ENCODE measurements at regions not wholly inside any gene's neighbourhood (a gene's known extent, or its start where the extent isn't known, plus 50 kb on each side); places are given as distances from the start of the nearest gene placed in this dataset.
A peak's percentile ranks its signal among the peaks of the same experiment; 100 is the strongest.

DNA sequence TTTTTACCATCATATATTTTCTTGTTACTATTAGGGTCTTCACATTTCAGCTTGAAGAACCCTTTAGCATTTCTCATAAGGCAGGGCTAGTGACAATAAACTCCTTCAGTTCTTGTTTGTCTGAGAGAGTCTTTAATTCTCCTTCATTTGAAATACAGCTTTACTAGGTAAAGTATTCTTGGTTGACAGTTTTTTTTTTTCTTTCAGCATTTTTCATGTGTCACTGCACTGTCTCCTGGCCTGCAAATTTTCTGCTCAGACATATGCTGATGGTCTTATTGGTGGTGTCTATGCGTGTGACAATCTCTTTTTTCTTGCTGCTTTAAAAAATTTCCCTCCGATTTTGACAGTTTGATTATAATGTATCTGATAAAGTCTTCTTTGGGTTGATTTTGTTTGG lies 399.9 kb downstream of the SH3GL2 start:
- DNase-seq = no peak

DNA sequence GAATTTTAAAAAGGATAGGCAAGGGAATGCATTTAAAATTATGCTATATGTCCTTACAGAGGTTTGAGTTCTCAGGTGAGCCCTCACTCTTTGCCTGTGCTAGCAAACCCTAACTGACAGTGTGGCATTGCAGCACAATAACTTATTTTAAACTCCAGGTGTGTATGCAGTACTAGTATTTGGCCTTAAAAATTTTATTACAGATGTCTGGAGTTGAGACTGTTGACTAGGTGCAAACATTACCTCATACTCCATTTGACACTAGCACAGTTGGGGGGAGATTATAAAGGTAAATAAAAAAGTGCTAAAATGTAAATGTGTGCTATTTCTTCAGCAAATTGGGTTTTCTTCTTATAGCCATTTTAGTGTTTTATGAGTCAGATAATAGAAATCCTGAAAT lies 407.7 kb downstream of the SH3GL2 start:
- no peak for DNase-seq

DNA sequence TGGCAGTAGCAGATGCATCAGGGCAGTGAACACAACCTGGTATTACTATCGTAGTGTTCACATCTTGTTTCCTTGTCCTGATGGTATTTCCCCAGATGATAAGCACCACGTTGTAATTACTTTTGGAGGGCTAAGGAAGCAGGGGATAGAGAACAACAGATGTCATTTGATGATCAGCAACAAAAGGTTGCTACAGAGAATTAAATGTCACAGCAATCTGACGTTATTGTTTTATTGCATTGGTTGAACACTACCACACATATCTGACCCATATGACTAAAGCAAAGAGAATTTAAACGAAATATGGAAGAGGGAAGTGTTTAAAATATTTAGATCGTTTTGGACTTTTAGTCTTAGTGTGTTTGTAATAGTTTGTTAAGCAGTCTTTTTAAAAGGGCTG lies 408.3 kb downstream of the SH3GL2 start:
- no peak for DNase-seq

DNA sequence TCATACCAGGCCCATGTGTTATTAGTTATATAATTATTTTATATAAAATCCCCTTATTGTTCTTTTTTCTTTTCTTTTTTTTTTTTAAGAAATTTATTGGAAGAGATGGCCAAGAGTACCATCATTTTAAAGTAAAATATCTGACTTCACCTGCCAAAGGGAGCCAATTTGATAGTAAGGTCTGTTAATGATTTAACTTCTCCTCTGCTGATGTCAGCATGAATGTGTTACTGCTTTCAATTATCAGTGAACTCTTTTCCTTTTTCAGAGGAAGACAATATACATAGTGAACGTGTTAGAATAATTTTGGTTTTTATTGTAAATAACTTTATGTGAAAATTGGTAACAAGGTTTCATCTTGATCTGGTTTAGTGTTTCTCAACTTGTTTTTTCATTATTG lies 409.6 kb downstream of the SH3GL2 start:
- no peak for DNase-seq

DNA sequence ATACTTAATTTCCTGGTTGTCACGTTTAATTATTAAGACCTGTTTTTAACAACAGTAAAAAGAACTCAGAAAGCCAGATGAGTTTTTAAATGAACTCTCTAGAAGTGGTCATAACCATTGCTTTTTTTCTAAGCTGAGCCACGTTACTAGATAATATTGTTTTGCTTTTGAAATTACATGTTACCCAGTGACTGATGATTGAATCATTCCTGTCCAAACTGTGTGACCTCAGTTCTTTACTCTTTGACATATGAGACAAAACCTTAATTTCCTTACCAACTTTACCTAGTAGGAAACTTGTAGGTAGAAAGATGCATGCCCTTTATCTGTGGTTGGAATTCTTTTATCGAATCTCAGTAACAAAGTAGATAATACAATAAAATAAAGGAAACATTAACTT lies 411.7 kb downstream of the SH3GL2 start:
- DNase-seq = no peak

DNA sequence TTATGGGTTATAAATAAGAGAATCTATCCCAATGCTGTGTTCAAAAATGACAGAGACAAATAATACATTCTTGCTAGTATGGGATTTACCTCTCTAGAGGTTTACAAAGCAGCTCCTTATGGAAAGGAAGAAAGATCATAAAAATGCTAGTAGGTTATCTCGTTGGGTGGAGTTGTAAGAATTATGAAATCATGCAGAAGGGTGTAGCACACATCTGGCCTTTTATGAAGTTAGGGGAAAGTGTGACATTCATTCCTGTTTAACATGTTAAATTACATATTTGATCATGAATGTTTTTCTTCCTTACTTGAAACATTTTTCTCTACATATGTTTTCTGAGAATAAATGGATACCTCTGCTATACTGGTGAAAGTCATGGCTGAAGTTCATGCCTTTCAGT lies 414.2 kb downstream of the SH3GL2 start:
- DNase-seq = no peak

DNA sequence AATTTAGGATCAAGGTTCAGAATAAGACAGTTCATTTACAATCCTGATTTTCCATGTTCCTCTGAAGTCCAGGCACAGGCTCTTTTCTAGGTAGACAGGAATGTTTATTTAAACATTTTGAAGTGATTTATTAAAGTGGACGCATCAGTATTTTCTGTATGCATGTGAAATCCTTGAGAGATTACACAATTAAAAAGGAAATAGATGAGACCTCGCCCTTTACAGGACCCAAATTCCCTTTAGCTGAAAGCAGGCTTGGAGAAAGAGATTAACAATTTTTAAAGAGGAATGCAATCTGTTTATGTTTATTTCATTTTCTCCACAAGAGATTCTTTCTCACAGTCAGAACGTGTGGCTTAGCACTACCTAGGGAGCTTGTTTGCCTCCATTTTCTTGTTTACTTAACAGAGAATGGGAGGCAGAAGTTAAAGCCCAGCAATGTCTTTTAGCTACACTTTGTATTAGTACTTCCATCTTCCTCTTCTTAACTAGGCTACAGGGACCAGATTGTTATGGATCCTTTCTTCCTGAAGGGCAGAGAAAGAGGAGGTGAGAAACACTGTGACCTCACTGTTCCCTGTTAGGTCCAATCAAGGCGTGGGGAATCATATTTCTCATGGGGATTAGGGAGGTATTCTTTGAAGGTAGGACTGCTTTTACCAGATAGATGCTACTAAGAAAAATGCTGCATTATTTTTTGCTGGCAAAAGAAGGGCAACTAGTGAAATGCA lies 416.0 kb downstream of the SH3GL2 start:
- DNase-seq = no peak

DNA sequence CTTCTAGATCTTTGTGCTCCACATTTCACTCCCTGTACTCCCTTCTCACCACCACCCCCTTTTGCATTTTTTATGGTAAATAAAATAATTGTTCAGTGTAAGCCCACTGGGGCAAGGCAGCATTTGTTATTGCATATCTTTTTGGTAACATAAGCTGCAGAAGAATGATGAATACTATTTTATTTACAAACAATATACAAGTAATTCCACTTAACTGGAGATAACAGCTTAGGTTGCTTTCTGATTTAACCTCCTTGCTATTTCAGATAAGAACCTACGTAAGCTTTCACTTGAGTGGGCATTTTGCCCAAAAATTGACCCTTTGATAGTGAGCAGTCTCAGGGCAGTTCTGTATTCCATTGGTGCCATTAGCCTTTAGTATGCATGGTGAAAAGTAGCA lies 417.9 kb downstream of the SH3GL2 start:
- DNase-seq = no peak

DNA sequence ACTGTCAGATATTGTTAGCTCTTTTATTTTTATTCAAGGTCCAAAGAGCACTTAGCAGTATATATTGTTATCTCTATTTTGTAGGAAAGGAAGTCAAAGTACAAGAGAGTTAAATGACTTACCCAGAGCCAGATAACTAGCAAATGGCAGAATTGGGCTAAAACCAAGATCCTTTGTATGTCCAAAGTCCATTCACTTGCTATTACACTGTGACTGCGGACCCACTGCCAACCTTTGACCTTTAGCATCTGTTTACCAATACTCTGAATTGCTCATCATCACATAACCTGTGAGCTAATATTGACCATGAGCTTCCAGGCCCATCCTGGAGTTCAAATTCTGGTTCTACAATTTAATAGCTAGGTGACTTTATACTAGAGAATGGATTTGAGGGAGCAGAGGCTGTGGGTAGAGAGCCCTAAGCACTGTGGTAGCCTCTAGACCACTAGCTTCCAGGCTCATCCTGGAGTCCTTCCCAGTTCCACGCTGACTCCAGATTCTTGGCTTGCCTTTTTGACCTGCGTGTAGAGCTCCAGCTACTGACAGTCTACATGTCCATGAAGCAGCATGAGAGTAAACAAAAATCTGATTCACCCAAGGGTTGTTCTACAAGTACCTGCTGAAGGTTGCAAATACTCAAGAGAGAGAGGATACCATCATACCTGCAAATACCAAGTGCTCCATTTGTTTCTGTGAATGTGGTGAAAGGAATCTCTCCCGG lies 424.0 kb downstream of the SH3GL2 start:
- DNase-seq = no peak

DNA sequence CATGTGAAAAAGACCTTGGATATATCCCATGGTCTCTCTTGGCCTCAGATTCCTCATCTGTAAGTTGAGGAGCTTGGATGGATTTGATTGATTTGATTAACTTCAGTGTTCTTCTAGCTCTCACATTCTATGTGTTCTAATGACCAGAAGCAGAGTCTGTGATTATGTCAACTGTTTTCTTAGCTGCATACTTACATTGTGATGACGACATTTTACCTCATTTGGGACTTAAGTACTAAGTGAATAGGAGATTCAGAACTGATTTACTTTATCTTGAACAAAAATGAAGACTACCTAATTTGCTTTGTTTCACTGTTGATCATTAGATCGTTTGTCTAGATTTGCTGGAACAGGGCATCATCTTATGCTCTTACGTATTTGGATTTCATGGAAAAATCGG lies 427.7 kb downstream of the SH3GL2 start:
- DNase-seq = no peak

DNA sequence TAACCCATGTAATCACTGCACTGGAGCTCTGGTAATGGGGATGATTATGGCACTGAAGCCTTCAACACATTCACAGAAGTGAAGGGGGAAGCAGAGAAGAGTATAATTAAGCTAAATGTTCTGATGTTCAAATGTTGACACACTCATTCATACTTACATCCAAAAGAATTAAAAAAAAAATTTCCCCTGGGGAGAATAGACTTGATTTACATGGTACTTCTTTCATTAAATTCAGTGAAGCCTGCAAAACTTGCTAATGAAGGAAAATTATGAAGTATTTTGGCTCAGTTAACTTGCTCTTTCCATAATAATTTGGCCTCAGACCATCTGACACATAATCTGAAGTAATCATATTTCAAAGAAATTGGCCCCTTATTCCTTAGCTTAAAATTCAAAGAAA lies 428.8 kb downstream of the SH3GL2 start:
- peak; percentile 55 to 90 for DNase-seq

DNA sequence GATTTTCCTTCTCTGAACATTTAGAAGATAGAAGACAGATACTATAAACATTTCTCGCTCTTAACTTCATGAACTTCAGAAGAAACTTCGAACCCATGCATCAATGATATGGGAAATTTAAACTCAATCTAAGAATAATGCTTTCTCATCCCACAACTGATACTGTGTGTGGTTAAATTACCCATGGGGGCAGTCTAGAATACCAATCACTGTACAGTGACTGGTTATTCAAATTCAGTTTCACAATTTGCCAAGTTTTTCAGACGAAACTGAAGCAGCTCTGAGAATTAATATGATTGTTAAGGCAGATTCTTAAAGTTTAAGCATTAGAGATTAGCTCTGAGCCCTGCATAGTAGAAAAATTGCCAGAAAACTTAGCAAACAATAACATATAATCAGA lies 431.0 kb downstream of the SH3GL2 start:
- DNase-seq = no peak

DNA sequence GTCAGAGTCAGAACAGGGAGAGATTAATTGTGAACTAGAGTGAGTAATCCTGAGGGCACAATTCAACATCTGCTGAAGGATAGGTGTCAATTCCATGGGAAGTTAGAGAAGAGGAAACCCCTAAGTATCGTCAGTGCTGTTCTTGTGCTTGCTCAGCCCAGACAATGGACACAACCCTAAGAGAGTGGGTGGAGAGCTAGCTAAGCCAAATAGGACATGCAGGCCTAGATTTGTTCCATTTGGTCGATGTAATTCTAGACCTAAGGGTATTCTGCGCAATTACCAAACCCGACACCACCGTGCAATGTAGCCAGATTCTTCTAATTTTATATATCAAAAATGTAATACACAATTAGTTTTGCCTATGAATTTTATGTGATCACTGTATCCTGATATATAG lies 431.6 kb downstream of the SH3GL2 start:
- no peak for DNase-seq

DNA sequence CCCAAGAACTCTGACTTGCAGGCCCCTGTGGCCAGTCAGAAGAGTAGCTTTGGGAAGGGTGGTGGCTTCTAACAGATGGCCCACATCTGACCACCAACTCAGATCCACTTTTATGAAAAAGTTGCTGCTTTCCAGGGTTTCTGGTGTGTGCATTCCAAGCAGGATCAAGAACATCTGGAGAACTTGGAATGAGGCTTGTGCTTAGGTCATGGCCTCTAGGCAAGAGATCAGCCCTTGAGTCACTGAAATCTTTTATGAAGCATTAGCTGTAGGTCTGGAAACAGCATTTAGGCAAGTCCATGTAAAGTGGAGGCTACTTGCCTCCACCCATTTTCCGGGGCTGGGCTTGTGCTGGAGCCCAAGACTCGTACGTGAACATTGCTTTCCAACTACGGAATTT lies 433.3 kb downstream of the SH3GL2 start:
- DNase-seq = no peak

DNA sequence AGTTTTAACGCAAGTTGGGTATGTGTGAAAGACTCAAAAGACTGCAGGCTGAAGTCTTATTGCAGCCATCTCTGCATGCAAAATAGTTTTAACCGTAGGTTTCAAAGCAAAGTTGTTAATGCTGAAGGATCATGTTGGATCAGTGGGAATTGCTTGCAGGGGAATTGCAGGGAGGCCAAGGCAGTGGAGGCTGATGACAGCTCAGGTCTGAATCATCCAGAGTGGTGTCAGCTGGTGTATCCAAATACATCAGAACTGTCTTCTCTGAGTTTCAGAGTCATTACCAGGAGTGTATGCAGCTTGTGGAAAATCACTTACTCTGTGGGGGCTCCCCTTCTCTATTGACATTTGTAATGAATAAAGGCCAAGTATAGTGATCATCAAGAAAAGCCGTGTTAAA lies 435.7 kb downstream of the SH3GL2 start:
- DNase-seq = no peak

DNA sequence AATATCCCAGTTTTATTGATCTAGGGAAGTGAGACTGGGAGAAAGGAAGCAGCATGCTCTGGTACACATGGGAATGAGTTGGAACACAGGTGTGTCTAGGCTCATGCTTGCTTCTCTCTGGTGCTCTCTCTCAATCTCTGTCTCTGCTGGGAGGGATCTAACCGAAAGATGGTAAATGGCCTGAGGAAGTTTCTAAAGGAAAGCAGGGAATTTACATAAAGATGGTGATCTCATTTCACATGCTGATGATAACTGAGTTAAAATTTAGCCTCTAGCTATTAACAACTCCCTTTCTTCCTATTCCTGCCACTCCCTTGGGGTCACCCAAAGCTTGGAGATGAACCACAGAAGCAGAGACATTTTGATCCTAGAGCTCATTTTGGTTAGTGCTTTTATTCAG lies 436.2 kb downstream of the SH3GL2 start:
- no peak for DNase-seq

DNA sequence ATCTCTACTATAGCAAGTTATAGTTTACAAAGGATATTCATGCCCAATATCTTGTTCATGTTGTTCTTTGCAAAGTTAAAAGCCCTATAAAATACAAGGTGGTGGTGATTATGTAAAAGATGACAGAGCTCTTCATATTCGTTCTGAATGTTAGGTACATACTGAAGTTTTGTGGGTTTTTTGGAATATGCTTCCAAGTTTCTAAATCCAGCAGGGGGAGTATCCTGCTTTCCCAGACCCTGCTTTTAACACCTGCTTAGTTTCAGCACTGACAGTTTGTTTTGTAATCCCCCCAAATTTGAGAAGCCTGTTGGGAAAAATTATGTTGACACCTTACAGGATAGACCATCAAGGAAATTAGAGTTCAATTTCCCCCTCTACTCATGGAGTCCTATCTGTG lies 438.3 kb downstream of the SH3GL2 start:
- DNase-seq = no peak

DNA sequence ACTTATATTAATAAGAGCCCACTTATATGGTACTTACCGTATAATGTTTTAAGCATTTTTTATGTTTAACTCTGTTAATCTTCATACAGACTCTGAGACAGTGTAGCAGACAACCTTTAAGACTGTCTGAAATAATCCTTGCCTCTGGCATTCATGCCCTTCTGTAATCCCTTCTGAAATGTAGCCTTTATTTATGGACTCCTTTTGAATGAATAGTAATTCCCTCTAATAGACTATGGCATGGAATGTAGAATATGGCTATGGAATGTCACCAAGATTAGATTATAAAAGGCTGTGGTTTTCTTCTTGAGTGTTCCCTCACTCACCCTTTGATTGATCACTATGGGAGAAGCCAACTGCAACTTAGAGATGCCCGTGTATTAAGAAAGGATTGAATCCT lies 439.4 kb downstream of the SH3GL2 start:
- DNase-seq = no peak

DNA sequence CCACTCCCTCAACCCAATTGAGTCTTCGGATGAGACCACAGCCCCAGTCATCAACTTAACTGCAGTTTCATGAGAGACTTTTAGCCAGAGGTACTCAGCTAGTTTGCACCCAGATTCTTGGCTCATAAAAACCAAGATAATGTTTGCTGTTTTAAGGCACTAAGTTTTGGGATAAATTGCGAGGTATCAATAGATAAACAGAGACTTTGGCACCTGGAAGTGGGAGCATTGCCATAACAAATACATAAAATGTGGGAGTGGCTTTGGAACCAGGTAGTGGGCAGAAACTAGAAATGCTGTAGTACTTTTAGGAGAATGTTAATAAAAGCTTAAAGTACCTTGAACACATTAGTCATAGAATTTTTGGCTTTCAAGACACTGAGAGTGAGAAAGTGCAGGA lies 439.8 kb downstream of the SH3GL2 start:
- no peak for DNase-seq

DNA sequence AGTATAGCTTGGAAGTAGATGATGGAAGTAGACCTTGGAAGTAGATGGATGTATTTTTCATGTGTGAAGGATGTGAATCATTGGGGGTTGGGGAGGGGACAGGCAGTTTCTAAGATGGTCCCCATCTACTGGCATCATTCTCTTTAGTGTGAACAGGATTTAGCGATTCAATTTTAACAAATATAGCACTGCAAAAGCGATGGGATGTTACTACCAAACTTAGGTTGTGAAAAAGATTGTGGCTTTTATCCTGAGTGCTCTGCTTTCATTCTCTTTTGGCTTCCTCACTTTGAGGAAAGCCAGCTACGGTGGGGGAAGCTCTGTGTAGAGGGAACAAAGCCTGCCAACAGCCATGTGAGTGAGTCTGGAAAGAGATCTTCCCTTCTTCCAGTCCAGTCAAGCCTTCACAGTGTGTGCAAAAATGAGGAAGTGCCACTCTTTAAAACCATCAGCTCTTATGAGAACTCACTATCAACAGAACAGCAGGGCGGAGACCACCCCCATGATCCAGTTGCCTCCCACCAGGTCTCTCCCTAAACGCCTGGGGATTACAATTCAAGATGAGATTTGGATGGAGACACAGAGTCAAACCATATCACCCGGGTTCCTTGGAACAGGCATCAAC lies 441.4 kb downstream of the SH3GL2 start:
- no peak for DNase-seq

DNA sequence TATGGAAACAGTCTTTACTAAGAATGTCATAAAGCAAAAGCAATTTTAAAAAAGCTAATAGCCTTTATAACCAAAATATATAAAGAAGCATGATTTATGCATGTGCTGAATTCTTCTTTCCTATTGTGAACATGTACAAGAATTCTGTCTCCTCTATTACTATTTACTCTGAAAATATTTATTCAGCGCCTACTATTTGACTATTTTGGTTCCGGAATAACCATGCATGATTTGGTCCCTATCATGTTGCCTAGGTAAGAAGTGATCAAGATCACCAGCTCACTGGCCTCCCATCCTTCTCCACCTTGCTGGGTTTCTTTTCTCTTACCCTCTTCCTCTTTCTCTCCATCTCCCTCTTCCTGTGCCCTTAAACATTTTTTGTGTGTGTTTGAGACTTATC lies 443.8 kb downstream of the SH3GL2 start:
- no peak for DNase-seq

DNA sequence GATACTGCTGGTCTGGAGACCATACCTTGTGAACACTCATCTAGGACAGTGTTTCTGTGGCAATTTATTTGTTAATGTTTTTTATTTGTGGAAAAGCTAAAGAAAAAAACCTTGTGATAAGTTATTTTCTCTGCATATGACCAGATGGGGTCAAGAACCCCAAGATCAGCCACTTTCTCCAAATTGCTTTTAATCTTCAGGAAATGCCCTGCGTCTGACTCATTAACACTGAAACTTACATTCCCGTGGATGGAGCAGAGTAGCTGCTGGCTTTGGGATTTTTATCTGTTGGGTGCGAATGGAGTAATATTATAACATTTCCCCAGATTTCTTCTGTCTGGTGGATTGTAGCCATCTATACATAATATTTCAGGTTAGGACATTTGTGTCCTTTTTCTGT lies 444.5 kb downstream of the SH3GL2 start:
- DNase-seq = no peak

DNA sequence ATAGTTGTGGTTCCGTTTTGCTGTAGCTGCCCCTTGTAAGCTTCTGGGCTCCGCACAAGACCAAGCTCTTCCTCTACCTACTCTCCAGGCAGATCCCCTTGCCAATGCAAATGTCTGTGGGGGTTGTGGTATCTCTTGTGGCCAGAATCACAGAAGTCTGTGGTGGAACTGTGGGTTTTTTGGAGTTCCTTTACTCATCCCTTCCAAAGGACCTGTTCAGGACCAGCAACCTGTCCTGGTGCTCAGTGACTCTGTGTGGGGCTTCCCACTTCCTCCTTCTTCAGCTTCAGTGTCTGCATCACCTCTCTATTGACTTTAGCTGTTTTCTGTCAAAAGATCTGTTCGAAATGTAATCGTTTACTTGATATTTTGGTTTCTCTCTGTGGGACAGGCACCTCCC lies 441.3 kb upstream of the ADAMTSL1 start:
- no peak for DNase-seq

DNA sequence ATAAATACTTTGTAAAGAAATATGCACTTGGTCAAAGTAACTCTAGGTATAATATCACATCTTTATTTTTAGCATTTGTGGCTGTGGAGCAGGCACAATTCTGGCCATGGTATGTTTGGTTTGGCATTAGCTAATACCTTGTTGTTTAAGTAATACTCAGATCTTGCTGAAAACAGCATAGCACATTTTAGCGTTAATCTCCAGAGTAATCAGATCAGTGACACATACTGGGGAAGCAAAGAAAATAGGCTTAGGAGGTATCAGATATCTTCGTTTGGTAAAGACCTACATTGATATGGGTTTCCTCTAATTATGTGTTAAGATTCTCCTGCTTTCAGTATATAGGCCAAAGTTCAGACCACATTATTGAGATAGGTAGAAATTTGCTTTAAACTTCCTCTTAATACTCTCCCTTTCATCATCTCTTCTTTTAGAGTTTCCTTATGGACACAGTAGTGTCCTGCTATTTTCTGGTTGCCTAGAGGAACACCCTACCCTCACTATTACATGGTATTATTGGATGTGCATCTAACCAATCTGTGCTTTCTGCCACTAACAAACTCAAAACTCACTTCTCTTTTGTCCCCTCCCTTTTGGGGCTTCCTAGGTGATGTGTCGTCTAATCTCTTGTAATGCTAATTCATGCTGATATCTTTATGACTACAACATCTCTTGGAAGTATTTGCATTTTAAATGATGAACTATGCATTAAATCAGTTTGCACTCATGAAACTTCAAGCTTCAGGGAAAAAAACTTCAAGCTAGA lies 437.3 kb upstream of the ADAMTSL1 start:
- no peak for DNase-seq
